ENCODE measurements at regions not wholly inside any gene's neighbourhood (a gene's known extent, or its start where the extent isn't known, plus 50 kb on each side); places are given as distances from the start of the nearest gene placed in this dataset.

- TF ChIP-seq POLR2AphosphoS5 (IDR thresholded peaks at IDR 0.05; ENCODE audit: low read depth, low read length), result no peak
- no peak for TF ChIP-seq TAF1 (IDR thresholded peaks at IDR 0.05; ENCODE audit: borderline replicate concordance, insufficient read depth, low read length)
- no peak for TF ChIP-seq SIN3A (IDR thresholded peaks at IDR 0.05; ENCODE audit: borderline replicate concordance, insufficient read depth, low read length)
- no peak for TF ChIP-seq REST (IDR thresholded peaks at IDR 0.05; ENCODE audit: insufficient read depth in 1 of 2, low read depth in 2 of 2, low read length in 2 of 2)
Measured at GRCh38 chr14:40894846-40895245, 711.8 kb upstream of the LRFN5 start.

Data from PFSK-1 (cell line).